ENCODE measurements at regions not wholly inside any gene's neighbourhood (a gene's known extent, or its start where the extent isn't known, plus 50 kb on each side); places are given as distances from the start of the nearest gene placed in this dataset.

DNA sequence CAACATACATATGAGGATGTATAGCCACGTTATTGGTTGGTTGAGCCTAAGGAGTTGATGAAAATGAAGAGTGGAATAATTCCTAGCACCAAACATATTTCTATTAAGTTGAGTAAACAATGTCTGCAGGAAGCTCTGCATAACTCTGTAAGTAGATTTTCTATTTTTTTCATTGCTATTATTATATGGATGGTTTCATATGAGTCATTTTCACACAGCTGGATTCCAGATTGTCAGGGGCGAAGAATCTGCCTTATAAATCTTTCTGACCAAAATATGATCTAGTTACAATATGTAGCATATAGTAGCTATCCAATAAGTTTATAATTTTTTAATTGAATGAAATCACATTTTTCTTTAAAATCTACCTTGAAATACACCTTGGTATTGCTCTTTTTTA, 468.0 kb upstream of the PKDCC start:
- TF ChIP-seq POLR2AphosphoS5 (IDR thresholded peaks at IDR 0.05; ENCODE audit: low read depth, low read length) (no peak), SIN3A (IDR thresholded peaks at IDR 0.05; ENCODE audit: borderline replicate concordance, insufficient read depth, low read length) (no peak), TAF1 (IDR thresholded peaks at IDR 0.05; ENCODE audit: borderline replicate concordance, insufficient read depth, low read length) (no peak)
